HG03442 (cell line): ENCODE measurements at regions not wholly inside any gene's neighbourhood (a gene's known extent, or its start where the extent isn't known, plus 50 kb on each side); places are given as distances from the start of the nearest gene placed in this dataset.

Experiments
- ATAC-seq: cut with Tn5 transposase; IDR thresholded peaks from one replicate; pipeline ENCODE4 v1.9.1; 2021; ENCODE audit warnings: mild to moderate bottlenecking, moderate library complexity; ENCODE audit not compliant: unreplicated experiment

GRCh38 chr10:70939441-70940003, 51.2 kb upstream of the PCBD1 start:
- ATAC-seq = no peak

GRCh38 chr10:70940834-70941568, 52.6 kb upstream of the PCBD1 start:
- no peak for ATAC-seq

GRCh38 chr10:70942125-70942524, 53.8 kb upstream of the PCBD1 start:
- no peak for ATAC-seq

- no peak for ATAC-seq
These were observed 54.4 kb upstream of the PCBD1 start for GRCh38 chr10:70942725-70943124.

- ATAC-seq = no peak
These were observed 54.9 kb upstream of the PCBD1 start for GRCh38 chr10:70943249-70943648.

GRCh38 chr10:70943841-70944466, 55.6 kb upstream of the PCBD1 start:
- ATAC-seq = no peak

- ATAC-seq = no peak
These were observed 61.7 kb upstream of the PCBD1 start for GRCh38 chr10:70950037-70950436.

- ATAC-seq = no peak
These were observed 62.4 kb upstream of the PCBD1 start for GRCh38 chr10:70950801-70951200.

- ATAC-seq = no peak
These were observed 64.0 kb upstream of the PCBD1 start for GRCh38 chr10:70952401-70952800.

- no peak for ATAC-seq
These were observed 64.6 kb upstream of the PCBD1 start for GRCh38 chr10:70952921-70953320.

GRCh38 chr10:70954381-70955176, 66.2 kb upstream of the PCBD1 start:
- ATAC-seq = no peak

GRCh38 chr10:70956029-70956759, 67.8 kb upstream of the PCBD1 start:
- ATAC-seq = no peak

GRCh38 chr10:70958396-70958795, 70.0 kb upstream of the PCBD1 start:
- no peak for ATAC-seq

- no peak for ATAC-seq
These were observed 72.0 kb upstream of the PCBD1 start for GRCh38 chr10:70960316-70960715.

- ATAC-seq = no peak
These were observed 72.6 kb upstream of the PCBD1 start for GRCh38 chr10:70960783-70961570.

GRCh38 chr10:70962686-70963085, 74.3 kb upstream of the PCBD1 start:
- ATAC-seq = no peak

- no peak for ATAC-seq
These were observed 74.9 kb upstream of the PCBD1 start for GRCh38 chr10:70963271-70963670.

- ATAC-seq = no peak
These were observed 75.9 kb upstream of the PCBD1 start for GRCh38 chr10:70964245-70964644.

- ATAC-seq = no peak
These were observed 76.5 kb upstream of the PCBD1 start for GRCh38 chr10:70964881-70965280.

- no peak for ATAC-seq
These were observed 77.2 kb upstream of the PCBD1 start for GRCh38 chr10:70965566-70965965.
